Naive thymus-derived CD4-positive, alpha-beta T cell (primary cell): ENCODE measurements at regions not wholly inside any gene's neighbourhood (a gene's known extent, or its start where the extent isn't known, plus 50 kb on each side); places are given as distances from the start of the nearest gene placed in this dataset.

Experiments
- ATAC-seq: fragments of 150-1000 bp; cut with Tn5 transposase; 2 replicates; pipeline ENCODE4 v1.10.0; 2021; ENCODE audit warnings: mild to moderate bottlenecking, moderate library complexity
- CTCF ChIA-PET: fragments of 350-600 bp; sonication (Branson Sonifier 250); formaldehyde crosslinking; loops from one replicate; lab custom pipeline; 2021; ENCODE audit warnings: antibody characterized with exemption; lab: Charles Lee
- POLR2A ChIA-PET: fragments of 350-600 bp; sonication (Branson Sonifier 250); formaldehyde crosslinking; loops from one replicate; lab custom pipeline; 2021; ENCODE audit warnings: antibody characterized with exemption, inconsistent platforms; lab: Charles Lee
- DNase-seq, 9 donors: peaks; one replicate each; pipeline versions ENCODE4 v3.0.0 to v3.0.0-alpha.2; 2020 to 2022; ENCODE audit warnings: mixed read lengths in 1 of 9
- H3K27ac ChIP-seq: one replicate; pipeline ENCODE4 v1.7.0; 2013; ENCODE audit warnings: mild to moderate bottlenecking, low read depth, low read length, moderate library complexity
- H3K27me3 ChIP-seq, 2 donors: one replicate each; pipeline ENCODE4 v1.7.0; 2013; ENCODE audit warnings: low read length in 2 of 2, mild to moderate bottlenecking in 2 of 2, moderate library complexity in 2 of 2; ENCODE audit not compliant: control insufficient read depth in 2 of 2, insufficient read depth in 2 of 2
- H3K36me3 ChIP-seq, 3 experiments: 1 replicate in 2 of 3; 2 replicates in 1 of 3; pipeline ENCODE4 v1.7.0; 2013; ENCODE audit warnings: low read length in 3 of 3, mild to moderate bottlenecking in 3 of 3, moderate library complexity in 1 of 3; ENCODE audit not compliant: insufficient read depth in 3 of 3, control insufficient read depth in 2 of 3
- H3K4me1 ChIP-seq, 2 donors: one replicate each; pipeline ENCODE4 v1.7.0; 2013; ENCODE audit warnings: low read length in 2 of 2, mild to moderate bottlenecking in 2 of 2, moderate library complexity in 1 of 2; ENCODE audit not compliant: control insufficient read depth in 2 of 2, insufficient read depth in 2 of 2
- H3K4me3 ChIP-seq: 2 replicates; pipeline ENCODE4 v1.7.0; 2013; ENCODE audit warnings: mild to moderate bottlenecking, low read length
- H3K9me3 ChIP-seq, 3 experiments: 1 replicate in 2 of 3; 2 replicates in 1 of 3; pipeline ENCODE4 v1.7.0; 2013; ENCODE audit warnings: low read length in 3 of 3; ENCODE audit not compliant: control insufficient read depth in 2 of 3
- H3K27ac Mint-ChIP-seq, 9 donors: one replicate each; pipeline ENCODE4 v1.8.0; 2020 to 2022; ENCODE audit warnings: mixed read lengths in 9 of 9, mild to moderate bottlenecking in 8 of 9, moderate library complexity in 5 of 9, inconsistent platforms in 2 of 9
- H3K27me3 Mint-ChIP-seq, 5 donors: one replicate each; pipeline ENCODE4 v1.8.0; 2021 to 2022; ENCODE audit warnings: mixed read lengths in 5 of 5, mild to moderate bottlenecking in 1 of 5
- H3K36me3 Mint-ChIP-seq, 5 donors: one replicate each; pipeline ENCODE4 v1.8.0; 2020 to 2022; ENCODE audit warnings: mixed read lengths in 5 of 5, mild to moderate bottlenecking in 3 of 5, inconsistent platforms in 1 of 5
- H3K4me1 Mint-ChIP-seq, 7 donors: one replicate each; pipeline ENCODE4 v1.8.0; 2020 to 2022; ENCODE audit warnings: mixed read lengths in 7 of 7, mild to moderate bottlenecking in 3 of 7, inconsistent platforms in 1 of 7
- H3K4me3 Mint-ChIP-seq, 10 donors: one replicate each; pipeline ENCODE4 v1.8.0; 2020 to 2022; ENCODE audit warnings: mild to moderate bottlenecking in 10 of 10, mixed read lengths in 10 of 10, moderate library complexity in 6 of 10, inconsistent platforms in 2 of 10
- H3K9me3 Mint-ChIP-seq, 11 donors: one replicate each; pipeline ENCODE4 v1.8.0; 2020 to 2022; ENCODE audit warnings: mixed read lengths in 11 of 11, mild to moderate bottlenecking in 4 of 11, inconsistent platforms in 1 of 11, moderate library complexity in 1 of 11
- intact Hi-C, 2 donors: fragments of 100-400 bp; cut with micrococcal nuclease; formaldehyde crosslinking; loops; one replicate each; pipeline ENCODE4 v1.15.1; 2023

GRCh38 chr2:2874341-2874740 lies 503.3 kb downstream of the EIPR1 start:
- H3K4me3 Mint-ChIP-seq = no peak overlapping the region

GRCh38 chr2:2873450-2873811 lies 504.2 kb downstream of the EIPR1 start:
- ChIA-PET CTCF (no interaction called here), POLR2A (no interaction called here)
- H3K27me3 Mint-ChIP-seq = no peaks in the 10 kb centered on the region
- H3K4me1 ChIP-seq = no peaks in the 10 kb centered on the region
- H3K4me1 Mint-ChIP-seq = peaks cover 0 to 5% (median 0%) of the 10 kb centered on the region in 7 donors
- H3K4me3 ChIP-seq = no peak overlapping the region
- no peaks in the 10 kb centered on the region for H3K9me3 ChIP-seq
- no peaks in the 10 kb centered on the region for H3K27me3 ChIP-seq
- H3K4me3 Mint-ChIP-seq = no peak overlapping the region
- no peaks in the 10 kb centered on the region for H3K36me3 Mint-ChIP-seq
- intact Hi-C loops = no loop called here
- no peaks in the 10 kb centered on the region for H3K36me3 ChIP-seq
- ATAC-seq (no peak), DNase-seq (no peak)
- H3K27ac ChIP-seq = no peak overlapping the region
- peaks cover 0 to 2% (median 0%) of the 10 kb centered on the region in 11 donors for H3K9me3 Mint-ChIP-seq
- H3K27ac Mint-ChIP-seq = no peak overlapping the region

More at GRCh38 chr2:2874341-2874740, 503.3 kb downstream of the EIPR1 start:
- H3K36me3 Mint-ChIP-seq = no peaks in the 10 kb centered on the region
- Histone ChIP-seq H3K4me3 (no peak overlapping the region), H3K9me3 (no peaks in the 10 kb centered on the region), H3K27ac (no peak overlapping the region), H3K4me1 (no peaks in the 10 kb centered on the region), H3K36me3 (no peaks in the 10 kb centered on the region), H3K27me3 (no peaks in the 10 kb centered on the region)
- no peaks in the 10 kb centered on the region for H3K27me3 Mint-ChIP-seq
- ATAC-seq (no peak), DNase-seq (no peak)
- intact Hi-C loops = no loop called here
- H3K9me3 Mint-ChIP-seq = peaks cover 0 to 4% (median 0%) of the 10 kb centered on the region in 11 donors
- ChIA-PET CTCF (no interaction called here), POLR2A (no interaction called here)
- peaks cover 0 to 5% (median 0%) of the 10 kb centered on the region in 7 donors for H3K4me1 Mint-ChIP-seq
- no peak overlapping the region for H3K27ac Mint-ChIP-seq

DNA sequence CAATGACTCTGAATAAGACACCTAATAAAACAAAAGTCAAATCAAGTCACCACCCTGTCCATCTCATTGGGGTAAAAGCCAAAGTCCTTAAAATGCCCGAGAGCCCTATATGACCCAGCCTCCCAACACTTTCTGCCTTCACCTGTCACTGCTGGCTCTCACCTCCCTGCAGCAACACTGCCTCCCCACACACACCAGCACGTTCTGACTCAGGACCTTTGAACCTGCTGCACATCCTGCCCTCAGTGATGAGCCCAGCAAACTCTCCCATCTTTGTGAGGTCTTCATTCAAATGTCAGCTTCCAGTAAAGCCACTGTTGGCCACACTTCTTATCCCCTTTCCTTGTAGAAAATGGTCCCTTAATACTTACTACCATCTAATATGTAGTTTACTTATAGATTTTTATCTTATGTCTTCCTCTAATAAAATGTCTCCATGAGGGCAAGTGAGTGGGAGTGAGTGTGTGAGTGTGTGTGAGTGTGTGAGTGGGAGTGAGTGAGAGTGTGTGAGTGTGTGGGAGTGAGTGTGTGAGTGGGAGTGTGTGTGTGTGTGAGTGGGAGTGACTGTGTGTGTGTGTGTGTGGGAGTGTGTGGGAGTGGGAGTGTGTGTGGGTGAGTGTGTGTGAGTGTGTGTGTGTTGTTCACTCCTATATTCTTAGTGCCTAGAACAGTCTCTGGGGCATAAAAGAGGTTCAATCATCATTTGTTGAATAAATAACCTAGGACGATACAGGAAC lies 504.7 kb downstream of the EIPR1 start:
- Mint-ChIP-seq H3K27me3 (no peaks in the 10 kb centered on the region), H3K4me1 (peaks cover 0 to 5% (median 0%) of the 10 kb centered on the region in 7 donors), H3K27ac (no peak overlapping the region), H3K36me3 (no peaks in the 10 kb centered on the region), H3K4me3 (no peak overlapping the region), H3K9me3 (no peaks in the 10 kb centered on the region)
- ATAC-seq (no peak), DNase-seq (no peak)
- no peak overlapping the region for H3K27ac ChIP-seq
- no peaks in the 10 kb centered on the region for H3K4me1 ChIP-seq
- CTCF ChIA-PET = no interaction called here
- H3K4me3 ChIP-seq = no peak overlapping the region
- POLR2A ChIA-PET = no interaction called here
- H3K36me3 ChIP-seq = no peaks in the 10 kb centered on the region
- H3K9me3 ChIP-seq = no peaks in the 10 kb centered on the region
- H3K27me3 ChIP-seq = no peaks in the 10 kb centered on the region
- intact Hi-C loops = no loop called here

GRCh38 chr2:2872309-2872617 lies 505.4 kb downstream of the EIPR1 start:
- H3K9me3 Mint-ChIP-seq = no peaks in the 10 kb centered on the region
- peaks cover 0 to 5% (median 0%) of the 10 kb centered on the region in 7 donors for H3K4me1 Mint-ChIP-seq
- ChIA-PET POLR2A (no interaction called here), CTCF (no interaction called here)
- no peak overlapping the region for H3K4me3 Mint-ChIP-seq
- H3K9me3 ChIP-seq = no peaks in the 10 kb centered on the region
- DNase-seq (no peak), ATAC-seq (no peak)
- intact Hi-C loops = no loop called here
- no peaks in the 10 kb centered on the region for H3K36me3 Mint-ChIP-seq
- no peak overlapping the region for H3K27ac Mint-ChIP-seq
- no peaks in the 10 kb centered on the region for H3K27me3 Mint-ChIP-seq
- no peaks in the 10 kb centered on the region for H3K36me3 ChIP-seq
- H3K4me1 ChIP-seq = no peaks in the 10 kb centered on the region
- H3K27me3 ChIP-seq = no peaks in the 10 kb centered on the region
- no peak overlapping the region for H3K27ac ChIP-seq
- H3K4me3 ChIP-seq = no peak overlapping the region

- intact Hi-C loops = no loop called here
- H3K36me3 Mint-ChIP-seq = no peaks in the 10 kb centered on the region
- CTCF ChIA-PET = no interaction called here
Measured at GRCh38 chr2:2871480-2872308, 505.9 kb downstream of the EIPR1 start.

GRCh38 chr2:2870106-2870505 lies 507.5 kb downstream of the EIPR1 start:
- Mint-ChIP-seq H3K4me1 (peaks cover 0 to 5% (median 0%) of the 10 kb centered on the region in 7 donors), H3K27ac (no peak overlapping the region), H3K27me3 (no peaks in the 10 kb centered on the region), H3K9me3 (no peaks in the 10 kb centered on the region), H3K4me3 (no peak overlapping the region), H3K36me3 (no peaks in the 10 kb centered on the region)
- ChIA-PET CTCF (no interaction called here), POLR2A (no interaction called here)
- no peaks in the 10 kb centered on the region for H3K4me1 ChIP-seq
- no peaks in the 10 kb centered on the region for H3K36me3 ChIP-seq
- DNase-seq = no peak
- ATAC-seq = no peak
- H3K4me3 ChIP-seq = no peak overlapping the region
- no peaks in the 10 kb centered on the region for H3K27me3 ChIP-seq
- intact Hi-C loops = no loop called here
- no peaks in the 10 kb centered on the region for H3K9me3 ChIP-seq
- H3K27ac ChIP-seq = no peak overlapping the region

More at GRCh38 chr2:2871480-2872308, 505.9 kb downstream of the EIPR1 start:
- ATAC-seq (no peak), DNase-seq (no peak)
- Mint-ChIP-seq H3K4me1 (peaks cover 0 to 5% (median 0%) of the 10 kb centered on the region in 7 donors), H3K9me3 (no peaks in the 10 kb centered on the region), H3K4me3 (no peak overlapping the region), H3K27me3 (no peaks in the 10 kb centered on the region), H3K27ac (no peak overlapping the region)
- no peak overlapping the region for H3K4me3 ChIP-seq
- H3K9me3 ChIP-seq = no peaks in the 10 kb centered on the region
- H3K4me1 ChIP-seq = no peaks in the 10 kb centered on the region
- H3K36me3 ChIP-seq = no peaks in the 10 kb centered on the region
- H3K27ac ChIP-seq = no peak overlapping the region
- POLR2A ChIA-PET = no interaction called here
- no peaks in the 10 kb centered on the region for H3K27me3 ChIP-seq

GRCh38 chr2:2869553-2869952 lies 508.1 kb downstream of the EIPR1 start:
- no peak overlapping the region for H3K27ac ChIP-seq
- no peak for ATAC-seq
- H3K4me3 ChIP-seq = no peak overlapping the region
- H3K27me3 Mint-ChIP-seq = no peaks in the 10 kb centered on the region
- ChIA-PET POLR2A (no interaction called here), CTCF (no interaction called here)
- peaks cover 0 to 5% (median 0%) of the 10 kb centered on the region in 7 donors for H3K4me1 Mint-ChIP-seq
- H3K27ac Mint-ChIP-seq = no peak overlapping the region
- H3K9me3 ChIP-seq = no peaks in the 10 kb centered on the region
- no peak for DNase-seq
- no peaks in the 10 kb centered on the region for H3K9me3 Mint-ChIP-seq
- H3K36me3 Mint-ChIP-seq = no peaks in the 10 kb centered on the region
- no peak overlapping the region for H3K4me3 Mint-ChIP-seq
- no peaks in the 10 kb centered on the region for H3K27me3 ChIP-seq
- intact Hi-C loops = no loop called here
- no peaks in the 10 kb centered on the region for H3K4me1 ChIP-seq
- no peaks in the 10 kb centered on the region for H3K36me3 ChIP-seq
